ENCODE measurements at regions not wholly inside any gene's neighbourhood (a gene's known extent, or its start where the extent isn't known, plus 50 kb on each side); places are given as distances from the start of the nearest gene placed in this dataset.
"Not testable (repeated sequence)": the region's sequence is repeated elsewhere in the genome, so short reads cannot be mapped to it uniquely, and the experiment has no call there.

GRCh38 chr4:118435415-118435814 lies 82.6 kb upstream of the PRSS12 start:
- not testable (repeated sequence) for TF ChIP-seq CTCF (IDR thresholded peaks at IDR 0.05; ENCODE audit: insufficient read depth, low read length, poor library complexity, severe bottlenecking); EZH2phosphoT487 (conservative IDR thresholded peaks at IDR 0.05; ENCODE audit: low read length)
